ENCODE measurements at regions not wholly inside any gene's neighbourhood (a gene's known extent, or its start where the extent isn't known, plus 50 kb on each side); places are given as distances from the start of the nearest gene placed in this dataset.

- TF ChIP-seq CTCF (conservative IDR thresholded peaks at IDR 0.05 in 1 of 2, IDR thresholded peaks at IDR 0.05 in 1 of 2; ENCODE audit: extremely low read depth in 1 of 2, insufficient read depth in 1 of 2, low read depth in 1 of 2, low read length in 2 of 2): no peak
- TF ChIP-seq EZH2 (IDR thresholded peaks at IDR 0.05; ENCODE audit: borderline replicate concordance, low read length): no peak
These were observed 485.0 kb upstream of the FAT1 start for GRCh38 chr4:187208651-187209050.

Measured in mammary epithelial cell (primary cell).